ENCODE measurements at regions not wholly inside any gene's neighbourhood (a gene's known extent, or its start where the extent isn't known, plus 50 kb on each side); places are given as distances from the start of the nearest gene placed in this dataset.
"Not testable (repeated sequence)": the region's sequence is repeated elsewhere in the genome, so short reads cannot be mapped to it uniquely, and the experiment has no call there.

GRCh38 chr1:121116522-121117297 is 67.4 kb downstream of the FAM72B start:
- not testable (repeated sequence) for DNase-seq (ENCODE audit: low spot score)

DNA sequence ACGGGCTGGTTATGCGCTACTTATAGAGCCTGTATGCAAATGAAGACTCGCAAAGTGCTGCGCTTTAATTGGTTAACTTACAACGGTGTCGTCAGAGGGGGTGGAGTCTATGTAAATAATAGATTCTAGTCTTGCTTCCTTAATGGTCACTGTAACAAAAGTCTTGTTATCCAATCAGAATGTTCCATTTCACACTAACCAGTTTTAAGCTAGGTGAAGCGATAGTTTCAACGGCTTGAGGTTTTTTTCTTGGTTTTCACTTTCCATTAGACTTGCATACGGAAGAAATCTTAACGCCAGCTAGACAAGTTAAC is 66.9 kb downstream of the FAM72B start:
- DNase-seq (ENCODE audit: low spot score): not testable (repeated sequence)

DNA sequence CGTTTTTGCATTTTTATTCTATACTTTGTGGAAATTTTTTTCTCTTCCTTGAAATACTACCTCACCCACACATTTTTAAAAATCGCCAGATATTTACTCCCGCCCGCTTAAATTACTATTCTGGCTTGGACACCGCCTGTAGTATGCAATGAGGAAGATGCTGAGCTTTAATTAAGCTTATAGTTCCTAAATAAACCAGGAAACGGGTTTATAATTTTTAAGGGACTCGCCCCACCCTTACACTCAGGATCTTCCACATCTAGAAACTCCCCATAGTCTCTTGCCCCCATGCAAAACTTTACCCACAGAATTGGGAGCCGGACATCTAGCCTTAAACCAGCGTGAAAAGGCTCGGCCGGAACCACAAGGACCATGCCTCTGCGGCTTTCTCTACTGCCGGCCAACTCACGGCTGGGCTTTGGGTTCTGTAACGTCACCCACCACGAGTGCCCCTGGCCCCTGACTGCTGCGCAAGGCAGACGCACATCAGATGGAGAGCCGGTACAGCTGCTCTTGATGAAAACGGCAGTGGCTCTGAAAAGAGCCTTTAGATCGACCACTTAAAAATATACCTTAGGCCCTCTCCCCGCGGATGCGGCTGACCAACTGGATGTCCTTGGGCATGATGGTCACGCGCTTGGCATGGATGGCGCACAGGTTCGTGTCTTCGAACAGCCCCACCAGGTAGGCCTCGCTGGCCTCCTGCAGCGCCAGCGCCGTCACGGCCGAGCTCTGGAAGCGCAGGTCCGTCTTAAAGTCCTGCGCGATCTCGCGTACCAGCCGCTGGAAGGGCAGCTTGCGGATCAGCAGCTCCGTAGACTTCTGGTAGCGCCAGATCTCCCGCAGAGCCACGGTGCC is 66.3 kb downstream of the FAM72B start:
- DNase-seq (ENCODE audit: low spot score): not testable (repeated sequence)

All from RKO (cell line).